ENCODE measurements at regions not wholly inside any gene's neighbourhood (a gene's known extent, or its start where the extent isn't known, plus 50 kb on each side); places are given as distances from the start of the nearest gene placed in this dataset.

- no peak for TF ChIP-seq CTCF (IDR thresholded peaks at IDR 0.05; ENCODE audit: insufficient read depth, low read length, poor library complexity, severe bottlenecking)
- no peak for TF ChIP-seq EZH2phosphoT487 (conservative IDR thresholded peaks at IDR 0.05; ENCODE audit: low read length)
Measured at GRCh38 chr6:150535151-150535804, 64.4 kb upstream of the PLEKHG1 start.
